ENCODE measurements at regions not wholly inside any gene's neighbourhood (a gene's known extent, or its start where the extent isn't known, plus 50 kb on each side); places are given as distances from the start of the nearest gene placed in this dataset.

DNA sequence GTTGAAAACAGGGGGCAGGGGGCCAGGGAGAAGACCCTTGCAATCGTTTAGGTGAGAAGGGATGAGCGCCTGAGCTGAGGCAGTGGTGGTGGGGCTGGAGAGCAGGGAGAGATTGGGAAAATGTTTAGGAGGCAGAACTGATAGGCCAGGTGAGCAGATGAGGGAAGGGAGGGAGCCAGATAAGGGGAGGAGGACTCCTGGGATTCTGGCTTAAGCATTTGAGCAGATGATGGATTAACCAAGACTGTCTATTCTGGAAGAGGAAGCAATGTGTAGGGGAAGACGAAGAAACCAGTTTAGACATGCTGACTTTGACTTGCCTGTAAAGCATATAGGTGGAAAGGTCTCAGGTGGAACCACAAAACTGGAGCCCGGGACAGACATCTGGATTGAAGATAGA lies 49.9 kb upstream of the ASPRV1 start:
- TF ChIP-seq, protein P1, sequence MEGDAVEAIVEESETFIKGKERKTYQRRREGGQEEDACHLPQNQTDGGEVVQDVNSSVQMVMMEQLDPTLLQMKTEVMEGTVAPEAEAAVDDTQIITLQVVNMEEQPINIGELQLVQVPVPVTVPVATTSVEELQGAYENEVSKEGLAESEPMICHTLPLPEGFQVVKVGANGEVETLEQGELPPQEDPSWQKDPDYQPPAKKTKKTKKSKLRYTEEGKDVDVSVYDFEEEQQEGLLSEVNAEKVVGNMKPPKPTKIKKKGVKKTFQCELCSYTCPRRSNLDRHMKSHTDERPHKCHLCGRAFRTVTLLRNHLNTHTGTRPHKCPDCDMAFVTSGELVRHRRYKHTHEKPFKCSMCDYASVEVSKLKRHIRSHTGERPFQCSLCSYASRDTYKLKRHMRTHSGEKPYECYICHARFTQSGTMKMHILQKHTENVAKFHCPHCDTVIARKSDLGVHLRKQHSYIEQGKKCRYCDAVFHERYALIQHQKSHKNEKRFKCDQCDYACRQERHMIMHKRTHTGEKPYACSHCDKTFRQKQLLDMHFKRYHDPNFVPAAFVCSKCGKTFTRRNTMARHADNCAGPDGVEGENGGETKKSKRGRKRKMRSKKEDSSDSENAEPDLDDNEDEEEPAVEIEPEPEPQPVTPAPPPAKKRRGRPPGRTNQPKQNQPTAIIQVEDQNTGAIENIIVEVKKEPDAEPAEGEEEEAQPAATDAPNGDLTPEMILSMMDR (conservative IDR thresholded peaks at IDR 0.05), result no peak
- no peak for TF ChIP-seq ZFX (IDR thresholded peaks at IDR 0.05)
